ENCODE measurements at regions not wholly inside any gene's neighbourhood (a gene's known extent, or its start where the extent isn't known, plus 50 kb on each side); places are given as distances from the start of the nearest gene placed in this dataset.

GRCh38 chr3:59191651-59192050 is 141.8 kb upstream of the CFAP20DC start:
- H3K4me1 Mint-ChIP-seq, result peaks cover 0 to 2% (median 0%) of the 10 kb centered on the region in 7 donors
- ATAC-seq (no peak), DNase-seq (no peak)
- Histone ChIP-seq H3K27me3 (ENCODE audit: control insufficient read depth in 2 of 2, insufficient read depth in 2 of 2, low read length in 2 of 2) (no peaks in the 10 kb centered on the region), H3K4me1 (ENCODE audit: control insufficient read depth in 2 of 2, insufficient read depth in 2 of 2, low read length in 2 of 2) (no peaks in the 10 kb centered on the region), H3K27ac (ENCODE audit: low read depth, low read length) (no peak overlapping the region), H3K4me3 (ENCODE audit: low read length) (no peak overlapping the region), H3K9me3 (ENCODE audit: control insufficient read depth in 2 of 3, low read length in 3 of 3) (no peaks in the 10 kb centered on the region), H3K36me3 (ENCODE audit: control insufficient read depth in 2 of 3, insufficient read depth in 3 of 3, low read length in 3 of 3) (no peaks in the 10 kb centered on the region)
- POLR2A ChIA-PET, result no interaction called here
- H3K27me3 Mint-ChIP-seq, result peaks cover 0 to 8% (median 0%) of the 10 kb centered on the region in 5 donors
- intact Hi-C loops (cut with micrococcal nuclease), result no loop called here
- H3K36me3 Mint-ChIP-seq, result no peaks in the 10 kb centered on the region
- H3K27ac Mint-ChIP-seq, result no peak overlapping the region
- H3K4me3 Mint-ChIP-seq, result no peak overlapping the region
- H3K9me3 Mint-ChIP-seq, result no peaks in the 10 kb centered on the region
- CTCF ChIA-PET, result no interaction called here

- no peak overlapping the region for H3K27ac Mint-ChIP-seq
- H3K4me1 ChIP-seq (ENCODE audit: control insufficient read depth in 2 of 2, insufficient read depth in 2 of 2, low read length in 2 of 2), result no peaks in the 10 kb centered on the region
- peaks cover 0 to 5% (median 0%) of the 10 kb centered on the region in 7 donors for H3K4me1 Mint-ChIP-seq
- ChIA-PET POLR2A (no interaction called here), CTCF (no interaction called here)
- H3K36me3 Mint-ChIP-seq, result no peaks in the 10 kb centered on the region
- H3K9me3 ChIP-seq (ENCODE audit: control insufficient read depth in 2 of 3, low read length in 3 of 3), result no peaks in the 10 kb centered on the region
- intact Hi-C loops (cut with micrococcal nuclease), result no loop called here
- DNase-seq, result no peak
- no peaks in the 10 kb centered on the region for H3K9me3 Mint-ChIP-seq
- H3K4me3 Mint-ChIP-seq, result no peak overlapping the region
- no peaks in the 10 kb centered on the region for H3K36me3 ChIP-seq (ENCODE audit: control insufficient read depth in 2 of 3, insufficient read depth in 3 of 3, low read length in 3 of 3)
- no peak for ATAC-seq
- no peak overlapping the region for H3K27ac ChIP-seq (ENCODE audit: low read depth, low read length)
- H3K27me3 ChIP-seq (ENCODE audit: control insufficient read depth in 2 of 2, insufficient read depth in 2 of 2, low read length in 2 of 2), result no peaks in the 10 kb centered on the region
- H3K4me3 ChIP-seq (ENCODE audit: low read length), result no peak overlapping the region
- peaks cover 0 to 8% (median 0%) of the 10 kb centered on the region in 5 donors for H3K27me3 Mint-ChIP-seq
Measured at GRCh38 chr3:59189939-59190338, 140.1 kb upstream of the CFAP20DC start.

GRCh38 chr3:59189526-59189925 is 139.7 kb upstream of the CFAP20DC start:
- DNase-seq (no peak), ATAC-seq (no peak)
- Mint-ChIP-seq H3K4me3 (no peak overlapping the region), H3K4me1 (peaks cover 0 to 5% (median 0%) of the 10 kb centered on the region in 7 donors), H3K36me3 (no peaks in the 10 kb centered on the region), H3K27me3 (peaks cover 0 to 8% (median 0%) of the 10 kb centered on the region in 5 donors), H3K27ac (no peak overlapping the region), H3K9me3 (no peaks in the 10 kb centered on the region)
- intact Hi-C loops (cut with micrococcal nuclease), result no loop called here
- Histone ChIP-seq H3K9me3 (ENCODE audit: control insufficient read depth in 2 of 3, low read length in 3 of 3) (no peaks in the 10 kb centered on the region), H3K27ac (ENCODE audit: low read depth, low read length) (no peak overlapping the region), H3K4me1 (ENCODE audit: control insufficient read depth in 2 of 2, insufficient read depth in 2 of 2, low read length in 2 of 2) (no peaks in the 10 kb centered on the region), H3K4me3 (ENCODE audit: low read length) (no peak overlapping the region), H3K36me3 (ENCODE audit: control insufficient read depth in 2 of 3, insufficient read depth in 3 of 3, low read length in 3 of 3) (no peaks in the 10 kb centered on the region), H3K27me3 (ENCODE audit: control insufficient read depth in 2 of 2, insufficient read depth in 2 of 2, low read length in 2 of 2) (no peaks in the 10 kb centered on the region)
- ChIA-PET CTCF (no interaction called here), POLR2A (no interaction called here)

GRCh38 chr3:59186725-59187124 is 136.9 kb upstream of the CFAP20DC start:
- H3K4me1 ChIP-seq (ENCODE audit: control insufficient read depth in 2 of 2, insufficient read depth in 2 of 2, low read length in 2 of 2), result no peaks in the 10 kb centered on the region
- H3K36me3 ChIP-seq (ENCODE audit: control insufficient read depth in 2 of 3, insufficient read depth in 3 of 3, low read length in 3 of 3), result no peaks in the 10 kb centered on the region
- ChIA-PET POLR2A (no interaction called here), CTCF (no interaction called here)
- DNase-seq (no peak), ATAC-seq (no peak)
- intact Hi-C loops (cut with micrococcal nuclease), result no loop called here
- no peaks in the 10 kb centered on the region for H3K27me3 ChIP-seq (ENCODE audit: control insufficient read depth in 2 of 2, insufficient read depth in 2 of 2, low read length in 2 of 2)
- no peaks in the 10 kb centered on the region for H3K9me3 ChIP-seq (ENCODE audit: control insufficient read depth in 2 of 3, low read length in 3 of 3)
- H3K4me3 ChIP-seq (ENCODE audit: low read length), result no peak overlapping the region
- Mint-ChIP-seq H3K9me3 (no peaks in the 10 kb centered on the region), H3K36me3 (no peaks in the 10 kb centered on the region), H3K27me3 (peaks cover 0 to 8% (median 0%) of the 10 kb centered on the region in 5 donors), H3K4me1 (peaks cover 0 to 5% (median 0%) of the 10 kb centered on the region in 7 donors), H3K27ac (no peak overlapping the region), H3K4me3 (no peak overlapping the region)
- no peak overlapping the region for H3K27ac ChIP-seq (ENCODE audit: low read depth, low read length)

GRCh38 chr3:59185591-59186369 is 136.0 kb upstream of the CFAP20DC start:
- peaks cover 0 to 5% (median 0%) of the 10 kb centered on the region in 7 donors for H3K4me1 Mint-ChIP-seq
- ATAC-seq, result no peak
- no peak overlapping the region for H3K4me3 Mint-ChIP-seq
- peaks cover 0 to 8% (median 0%) of the 10 kb centered on the region in 5 donors for H3K27me3 Mint-ChIP-seq
- H3K4me1 ChIP-seq (ENCODE audit: control insufficient read depth in 2 of 2, insufficient read depth in 2 of 2, low read length in 2 of 2), result no peaks in the 10 kb centered on the region
- H3K9me3 Mint-ChIP-seq, result no peaks in the 10 kb centered on the region
- ChIA-PET CTCF (no interaction called here), POLR2A (no interaction called here)
- no peak overlapping the region for H3K27ac Mint-ChIP-seq
- no peak for DNase-seq
- intact Hi-C loops (cut with micrococcal nuclease), result no loop called here
- no peak overlapping the region for H3K27ac ChIP-seq (ENCODE audit: low read depth, low read length)
- no peak overlapping the region for H3K4me3 ChIP-seq (ENCODE audit: low read length)
- H3K9me3 ChIP-seq (ENCODE audit: control insufficient read depth in 2 of 3, low read length in 3 of 3), result no peaks in the 10 kb centered on the region
- no peaks in the 10 kb centered on the region for H3K36me3 ChIP-seq (ENCODE audit: control insufficient read depth in 2 of 3, insufficient read depth in 3 of 3, low read length in 3 of 3)
- no peaks in the 10 kb centered on the region for H3K36me3 Mint-ChIP-seq
- no peaks in the 10 kb centered on the region for H3K27me3 ChIP-seq (ENCODE audit: control insufficient read depth in 2 of 2, insufficient read depth in 2 of 2, low read length in 2 of 2)

- peaks cover 5 to 16% (median 13%) of the 10 kb centered on the region in 5 donors for H3K27me3 Mint-ChIP-seq
- peaks cover 0 to 4% (median 0%) of the 10 kb centered on the region in 5 donors for H3K36me3 Mint-ChIP-seq
- DNase-seq (no peak), ATAC-seq (no peak)
- Histone ChIP-seq H3K4me3 (ENCODE audit: low read length) (no peak overlapping the region), H3K4me1 (ENCODE audit: control insufficient read depth in 2 of 2, insufficient read depth in 2 of 2, low read length in 2 of 2) (no peaks in the 10 kb centered on the region), H3K27me3 (ENCODE audit: control insufficient read depth in 2 of 2, insufficient read depth in 2 of 2, low read length in 2 of 2) (no peaks in the 10 kb centered on the region), H3K9me3 (ENCODE audit: control insufficient read depth in 2 of 3, low read length in 3 of 3) (no peaks in the 10 kb centered on the region), H3K36me3 (ENCODE audit: control insufficient read depth in 2 of 3, insufficient read depth in 3 of 3, low read length in 3 of 3) (no peaks in the 10 kb centered on the region), H3K27ac (ENCODE audit: low read depth, low read length) (no peak overlapping the region)
- peaks cover 0 to 5% (median 0%) of the 10 kb centered on the region in 11 donors for H3K9me3 Mint-ChIP-seq
- H3K4me1 Mint-ChIP-seq, result no peaks in the 10 kb centered on the region
- no peak overlapping the region for H3K27ac Mint-ChIP-seq
- POLR2A ChIA-PET, result no interaction called here
- intact Hi-C loops (cut with micrococcal nuclease), result no loop called here
- H3K4me3 Mint-ChIP-seq, result no peak overlapping the region
- CTCF ChIA-PET, result no interaction called here
Measured at GRCh38 chr3:59180006-59180405, 130.2 kb upstream of the CFAP20DC start.

- Histone ChIP-seq H3K9me3 (ENCODE audit: control insufficient read depth in 2 of 3, low read length in 3 of 3) (no peaks in the 10 kb centered on the region), H3K27ac (ENCODE audit: low read depth, low read length) (no peak overlapping the region), H3K4me3 (ENCODE audit: low read length) (no peak overlapping the region), H3K4me1 (ENCODE audit: control insufficient read depth in 2 of 2, insufficient read depth in 2 of 2, low read length in 2 of 2) (no peaks in the 10 kb centered on the region), H3K27me3 (ENCODE audit: control insufficient read depth in 2 of 2, insufficient read depth in 2 of 2, low read length in 2 of 2) (no peaks in the 10 kb centered on the region), H3K36me3 (ENCODE audit: control insufficient read depth in 2 of 3, insufficient read depth in 3 of 3, low read length in 3 of 3) (no peaks in the 10 kb centered on the region)
- Mint-ChIP-seq H3K9me3 (peaks cover 0 to 5% (median 0%) of the 10 kb centered on the region in 11 donors), H3K36me3 (peaks cover 0 to 4% (median 0%) of the 10 kb centered on the region in 5 donors), H3K27me3 (peaks cover 5 to 16% (median 13%) of the 10 kb centered on the region in 5 donors), H3K4me1 (no peaks in the 10 kb centered on the region), H3K27ac (no peak overlapping the region), H3K4me3 (no peak overlapping the region)
- no peak for DNase-seq
- ChIA-PET CTCF (no interaction called here), POLR2A (no interaction called here)
- ATAC-seq, result no peak
- intact Hi-C loops (cut with micrococcal nuclease), result no loop called here
Measured at GRCh38 chr3:59178698-59179097, 128.9 kb upstream of the CFAP20DC start.
